Left lobe of liver (tissue), 2 donors: ENCODE measurements at regions not wholly inside any gene's neighbourhood (a gene's known extent, or its start where the extent isn't known, plus 50 kb on each side); places are given as distances from the start of the nearest gene placed in this dataset.
"Not testable (repeated sequence)": the region's sequence is repeated elsewhere in the genome, so short reads cannot be mapped to it uniquely, and the experiment has no call there.

Experiments
- ATAC-seq: fragments of 200-7000 bp; cut with Tn5 transposase; one replicate; pipeline ENCODE4 v1.9.1; 2020; ENCODE audit warnings: mild to moderate bottlenecking, moderate library complexity
- DNase-seq: peaks from one replicate; pipeline ENCODE4 v3.0.0-alpha.2; 2020; ENCODE audit warnings: low spot score
- donor health status: DM: no; HTN: no; CAD: no; lungs with moderate emphysema.
- donor health status: DM: no; HTN: yes; CAD: no.

DNA sequence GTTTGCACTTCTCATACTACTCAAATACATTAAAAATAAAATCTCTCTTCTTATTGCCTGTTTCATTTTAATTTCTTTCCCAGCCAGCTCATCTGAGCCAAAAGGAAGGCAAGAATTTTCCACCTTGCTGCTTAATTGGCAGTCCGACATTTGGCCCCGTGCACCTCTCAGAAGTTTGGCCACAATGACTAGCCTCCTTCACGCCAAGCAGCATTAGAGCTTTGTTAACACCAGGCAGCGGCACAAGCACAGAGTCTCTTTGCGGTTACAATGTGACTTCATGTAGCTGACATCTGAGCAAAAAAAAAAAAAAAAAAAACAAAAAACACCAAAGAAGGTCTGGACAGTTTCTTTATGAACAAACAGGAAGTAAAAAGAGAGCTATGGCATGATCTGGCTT is 248.9 kb downstream of the OSR1 start:
- DNase-seq = no peak
- no peak for ATAC-seq

- DNase-seq (no peak), ATAC-seq (no peak)
Observed at GRCh38 chr2:19106376-19106775, 252.0 kb downstream of the OSR1 start.

DNA sequence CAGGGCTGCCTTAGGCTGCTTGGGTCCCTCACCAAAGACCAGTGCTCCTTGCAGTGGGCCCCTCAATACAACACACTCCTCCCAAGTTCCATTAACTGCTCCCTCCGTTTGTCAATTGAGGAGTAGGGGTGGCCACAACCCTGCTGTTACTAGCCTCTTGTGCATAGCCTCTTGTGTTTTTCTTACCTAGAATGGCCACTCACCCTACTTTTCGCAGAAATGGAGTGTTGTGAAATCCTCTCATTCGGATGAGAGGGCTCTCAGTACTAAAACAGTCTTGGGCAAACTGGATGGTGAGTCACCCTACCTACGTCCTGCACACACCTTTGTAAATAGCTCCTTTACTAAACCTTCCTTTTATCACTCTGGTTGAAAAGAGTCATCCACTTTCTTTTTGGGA is 253.9 kb downstream of the OSR1 start:
- DNase-seq (no peak), ATAC-seq (no peak)

GRCh38 chr2:19102696-19103423 is 255.6 kb downstream of the OSR1 start:
- ATAC-seq (no peak), DNase-seq (no peak)

DNA sequence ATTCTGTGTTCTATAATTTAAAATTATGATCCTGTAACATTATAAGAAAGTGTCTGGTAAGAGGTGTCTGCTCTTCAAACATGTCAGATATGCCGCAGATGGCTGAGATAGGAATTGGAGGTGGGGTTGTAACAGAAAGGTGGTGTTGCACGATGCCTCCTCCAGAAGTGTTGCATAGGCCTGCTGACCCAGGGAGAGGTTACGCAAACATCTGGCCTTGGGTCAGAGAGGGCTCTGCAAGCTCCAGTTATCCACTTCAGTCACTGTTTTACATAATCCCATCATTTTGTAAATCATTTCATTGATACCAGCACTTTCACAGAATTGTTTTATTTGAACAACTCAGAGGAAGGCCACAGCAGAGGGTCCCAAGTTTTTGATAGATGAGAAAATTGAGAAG is 256.5 kb downstream of the OSR1 start:
- no peak for DNase-seq
- ATAC-seq = peak; percentile 62

DNA sequence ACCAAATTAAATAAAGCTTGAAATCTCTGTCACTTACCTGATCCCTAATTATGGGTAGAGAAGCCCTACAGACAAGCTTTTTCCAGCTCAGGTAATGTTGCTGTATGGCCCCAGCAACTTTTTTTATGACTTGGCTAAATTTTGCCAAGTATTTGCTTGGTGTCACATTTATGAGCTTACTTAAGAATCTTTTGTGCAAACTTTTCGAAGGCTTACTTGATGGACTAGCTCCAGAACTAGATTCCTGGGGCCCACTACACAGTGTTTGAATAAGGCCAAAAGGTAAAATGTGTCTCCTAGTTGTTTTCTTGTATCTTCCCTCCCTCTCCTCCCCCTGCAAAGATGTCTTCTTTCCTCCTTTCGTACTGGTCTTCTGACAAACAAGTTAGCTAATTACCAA is 257.9 kb downstream of the OSR1 start:
- ATAC-seq (no peak), DNase-seq (no peak)

GRCh38 chr2:19099181-19099580 is 259.2 kb downstream of the OSR1 start:
- ATAC-seq (no peak), DNase-seq (no peak)

DNA sequence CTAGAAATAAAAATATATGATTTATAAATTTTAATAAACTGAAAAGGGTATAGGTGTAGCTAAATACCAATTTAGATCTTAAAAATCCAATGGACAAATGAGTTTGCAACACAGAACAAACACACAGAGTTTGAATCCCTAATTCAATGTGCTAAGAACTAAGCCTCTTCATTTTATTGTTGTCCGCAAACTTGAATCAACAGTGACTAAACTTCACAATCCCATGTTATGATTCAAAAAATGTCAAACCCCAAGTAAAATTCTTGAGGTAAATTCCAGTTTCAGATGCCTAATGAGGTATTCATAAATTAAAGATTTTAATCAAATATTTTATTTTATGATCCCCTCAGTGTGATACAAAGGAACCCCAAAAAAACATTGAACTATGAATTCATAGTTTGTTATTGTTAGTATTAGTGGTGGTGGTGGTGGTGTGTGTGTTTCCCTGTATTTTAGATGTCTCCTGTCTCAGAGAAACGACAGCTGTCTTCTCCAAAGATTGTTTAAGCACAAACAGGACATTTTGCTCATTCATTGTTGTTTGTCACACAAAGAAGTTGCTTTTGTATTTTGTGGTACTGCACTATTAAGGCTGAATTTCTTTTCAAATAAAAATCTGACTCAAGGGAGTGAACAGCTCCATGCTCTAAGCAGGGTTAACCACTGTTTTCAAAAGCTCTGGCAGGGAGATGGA is 259.8 kb downstream of the OSR1 start:
- ATAC-seq (no peak), DNase-seq (no peak)

- ATAC-seq, DNase-seq: not testable (repeated sequence)
Observed at GRCh38 chr2:19089476-19089875, 268.9 kb downstream of the OSR1 start.

- DNase-seq (no peak), ATAC-seq (no peak)
Observed at GRCh38 chr2:19086231-19086651, 272.2 kb downstream of the OSR1 start.

GRCh38 chr2:19078709-19079108 is 279.7 kb downstream of the OSR1 start:
- ATAC-seq = peak; percentile 33

GRCh38 chr2:19073522-19073921 is 284.9 kb downstream of the OSR1 start:
- ATAC-seq = no peak
- DNase-seq = no peak

More at GRCh38 chr2:19078709-19079108, 279.7 kb downstream of the OSR1 start:
- no peak for DNase-seq

GRCh38 chr2:19072161-19072560 is 286.3 kb downstream of the OSR1 start:
- no peak for DNase-seq
- no peak for ATAC-seq

DNA sequence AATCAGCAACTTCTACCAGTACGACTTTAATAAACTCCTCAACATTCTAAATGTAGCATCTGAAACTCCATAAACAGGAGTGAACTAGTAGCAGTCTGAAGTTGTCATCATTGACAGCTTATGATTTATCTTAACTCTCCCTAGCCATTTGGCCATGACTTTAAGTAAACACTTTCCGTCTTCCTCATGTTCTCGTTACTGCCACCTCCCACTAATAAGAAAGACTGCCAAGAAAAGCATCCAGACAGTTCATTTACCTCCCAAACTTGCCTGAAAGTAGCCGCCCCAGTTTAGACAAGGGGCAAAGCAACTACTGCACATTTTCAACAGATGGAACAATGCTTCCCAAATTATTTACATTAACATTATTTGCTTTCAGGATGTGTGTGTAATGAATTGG is 287.5 kb downstream of the OSR1 start:
- DNase-seq = no peak
- no peak for ATAC-seq

DNA sequence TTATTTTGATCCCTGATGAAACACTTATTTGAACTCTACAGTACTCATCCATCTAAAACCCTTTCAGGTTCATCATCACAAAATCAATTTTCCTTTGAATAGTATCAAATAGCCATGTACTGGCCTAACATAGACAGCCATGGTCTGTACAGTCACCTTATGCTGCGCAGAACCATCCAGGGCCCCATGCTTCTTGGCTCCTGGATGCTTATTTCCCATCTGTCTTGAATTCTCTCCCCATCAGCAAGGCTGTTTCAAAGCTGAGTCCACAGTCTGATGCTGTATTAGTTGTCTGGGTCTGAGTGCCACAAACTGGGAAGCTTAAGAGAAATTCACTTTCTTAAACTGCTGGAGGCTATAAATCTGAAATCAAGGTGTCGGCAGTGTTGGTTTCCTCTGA is 290.2 kb downstream of the OSR1 start:
- DNase-seq (no peak), ATAC-seq (no peak)

DNA sequence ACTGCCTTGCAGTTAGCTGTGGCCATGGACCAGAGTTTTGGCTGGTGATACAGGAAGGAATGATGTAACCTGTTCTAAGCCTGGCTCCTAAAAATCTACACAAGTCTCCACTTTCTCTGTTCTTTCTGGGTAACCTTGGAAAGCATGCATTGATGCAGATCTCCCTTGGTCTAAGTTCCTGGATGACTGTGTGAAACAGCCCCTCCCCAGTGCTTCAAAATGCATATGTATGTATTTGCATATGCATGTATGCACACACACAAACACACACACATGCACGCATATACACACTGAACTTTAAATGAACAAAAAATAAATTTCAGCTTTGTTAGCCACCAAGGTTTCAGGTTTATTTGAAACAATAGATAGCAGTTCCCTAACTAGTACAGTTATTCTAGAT is 296.1 kb downstream of the OSR1 start:
- ATAC-seq (no peak), DNase-seq (no peak)

DNA sequence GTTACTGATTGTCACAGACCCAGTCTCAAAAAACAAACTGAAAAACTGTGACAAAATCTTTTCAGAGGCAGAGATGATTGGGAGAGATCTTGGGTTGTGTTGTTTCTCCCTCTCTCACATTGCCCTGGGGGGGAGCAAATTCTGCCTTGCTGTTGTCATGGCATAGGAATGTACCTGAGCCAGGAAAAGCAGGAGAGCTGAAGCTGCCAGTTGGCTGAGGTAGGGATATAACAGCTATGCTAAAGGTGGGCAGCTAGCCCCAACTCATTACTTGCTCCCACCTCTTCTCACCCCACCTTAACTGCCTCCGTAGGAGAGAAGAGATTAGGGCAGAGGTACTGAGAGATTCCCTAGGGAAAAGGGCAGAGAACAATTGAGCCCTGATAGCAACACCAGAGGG is 299.3 kb downstream of the OSR1 start:
- DNase-seq = no peak
- no peak for ATAC-seq

DNA sequence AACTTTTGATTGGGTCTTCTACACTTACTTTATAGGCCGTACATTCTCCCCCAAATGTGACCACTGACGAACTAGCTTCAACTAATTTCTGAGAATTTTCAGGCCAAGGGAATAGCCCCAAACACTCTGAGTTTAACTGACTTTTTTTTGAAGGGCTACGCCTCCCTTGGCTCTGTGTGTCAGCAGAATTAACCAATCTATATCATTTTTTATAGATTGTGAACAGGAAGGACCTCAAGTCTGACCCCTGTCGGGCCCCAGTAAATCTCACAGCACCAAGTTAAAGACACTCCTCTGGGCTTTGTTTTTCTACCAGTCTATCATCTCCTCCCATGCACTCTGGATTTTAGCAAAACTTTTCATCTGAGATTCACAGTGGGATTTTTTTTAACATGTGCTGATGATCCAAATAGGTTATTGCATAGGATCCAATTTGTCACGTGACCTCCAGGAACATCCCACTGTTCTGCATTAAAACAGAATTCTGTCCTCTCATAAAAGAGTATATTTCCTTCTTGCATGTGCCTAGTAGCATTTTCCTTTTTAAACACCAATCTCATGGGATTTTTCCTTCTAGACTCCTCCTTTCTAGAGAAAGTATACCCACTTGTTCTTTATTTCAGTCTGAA is 307.1 kb downstream of the OSR1 start:
- no peak for ATAC-seq
- no peak for DNase-seq

GRCh38 chr2:19050354-19050753 is 308.1 kb downstream of the OSR1 start:
- ATAC-seq (no peak), DNase-seq (no peak)

- ATAC-seq (peak; percentile 83), DNase-seq (peak; percentile 69)
Observed at GRCh38 chr2:19048593-19049266, 309.7 kb downstream of the OSR1 start.

GRCh38 chr2:19046986-19047780 is 311.2 kb downstream of the OSR1 start:
- DNase-seq = no peak
- ATAC-seq = no peak
